GM18519 (cell line): ENCODE measurements at regions not wholly inside any gene's neighbourhood (a gene's known extent, or its start where the extent isn't known, plus 50 kb on each side); places are given as distances from the start of the nearest gene placed in this dataset.
"Not testable (repeated sequence)": the region's sequence is repeated elsewhere in the genome, so short reads cannot be mapped to it uniquely, and the experiment has no call there.

Source experiments
- ATAC-seq: cut with Tn5 transposase; IDR thresholded peaks from one replicate; pipeline ENCODE4 v1.9.1; 2021; ENCODE audit warnings: mild to moderate bottlenecking, moderate library complexity; ENCODE audit not compliant: unreplicated experiment, low FRiP score

DNA sequence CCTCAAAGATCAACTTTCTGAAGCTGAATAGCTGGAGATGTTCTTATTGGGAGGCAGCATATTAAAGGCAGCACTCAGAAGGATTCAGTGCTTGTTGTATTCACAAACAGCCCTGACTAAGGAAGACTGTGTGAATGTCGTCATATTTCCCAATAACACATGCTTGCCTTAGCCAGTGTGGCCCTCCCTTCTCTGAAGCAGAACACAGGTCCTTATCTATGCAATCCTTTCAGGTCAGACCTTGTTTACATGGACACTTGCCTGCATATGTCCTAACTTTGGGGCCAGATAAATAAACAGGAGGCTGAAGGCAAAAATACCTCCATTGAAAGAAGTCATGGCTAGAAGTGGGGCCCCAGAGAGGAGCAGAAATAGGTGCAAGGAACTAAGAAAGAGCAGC lies 97.2 kb downstream of the SLC4A3 start:
- ATAC-seq, result no peak

DNA sequence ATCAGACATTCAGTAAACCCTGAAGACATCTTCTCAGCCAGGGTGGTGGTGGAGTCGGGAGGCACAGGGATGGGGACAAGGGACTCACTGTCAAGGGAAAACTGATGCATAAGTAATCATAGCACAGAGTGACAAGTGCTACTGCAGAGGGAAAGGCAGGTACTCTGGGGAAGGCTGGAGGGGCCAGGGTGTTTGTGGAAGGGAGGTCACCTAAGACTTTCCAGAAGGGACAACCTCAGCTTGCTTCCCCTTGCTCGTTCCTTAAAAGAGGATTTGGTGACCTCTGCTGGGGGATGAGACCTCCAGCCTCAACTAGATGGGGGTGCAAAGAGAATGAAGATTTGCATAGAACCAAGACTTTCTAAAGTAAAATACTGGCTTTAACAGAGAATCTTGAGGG lies 99.5 kb downstream of the SLC4A3 start:
- ATAC-seq, result no peak

DNA sequence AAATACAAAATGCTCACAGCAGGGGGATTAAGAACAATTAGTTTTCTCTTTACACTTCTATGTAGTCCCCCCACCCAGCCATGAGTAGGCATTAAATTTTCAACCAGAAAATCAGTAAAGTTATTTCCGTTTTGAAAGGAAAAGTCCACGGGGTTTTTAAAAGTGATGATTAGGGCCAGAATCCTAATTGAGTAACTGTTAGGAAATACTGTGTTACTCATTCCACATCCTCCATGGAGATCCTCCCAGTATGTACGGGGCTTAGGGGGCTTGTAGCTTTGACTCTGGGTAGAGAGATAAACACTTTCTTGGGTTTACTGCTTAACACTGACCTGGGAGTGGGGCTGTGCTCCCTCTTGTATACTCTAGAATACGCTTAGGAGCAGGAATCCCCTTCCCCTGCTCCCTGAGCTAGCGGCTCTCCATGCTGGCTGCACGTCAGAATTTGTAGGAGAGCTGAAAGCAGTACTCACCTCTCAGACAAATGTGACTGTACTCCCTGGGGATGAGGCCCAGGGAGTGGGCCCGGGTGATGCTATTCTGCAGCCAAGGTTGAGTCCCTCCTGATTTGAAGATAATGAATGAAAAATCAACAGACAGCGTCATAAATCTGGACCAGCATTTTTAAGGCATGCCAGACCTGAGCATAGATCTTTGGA lies 100.5 kb downstream of the SLC4A3 start:
- ATAC-seq, result no peak

DNA sequence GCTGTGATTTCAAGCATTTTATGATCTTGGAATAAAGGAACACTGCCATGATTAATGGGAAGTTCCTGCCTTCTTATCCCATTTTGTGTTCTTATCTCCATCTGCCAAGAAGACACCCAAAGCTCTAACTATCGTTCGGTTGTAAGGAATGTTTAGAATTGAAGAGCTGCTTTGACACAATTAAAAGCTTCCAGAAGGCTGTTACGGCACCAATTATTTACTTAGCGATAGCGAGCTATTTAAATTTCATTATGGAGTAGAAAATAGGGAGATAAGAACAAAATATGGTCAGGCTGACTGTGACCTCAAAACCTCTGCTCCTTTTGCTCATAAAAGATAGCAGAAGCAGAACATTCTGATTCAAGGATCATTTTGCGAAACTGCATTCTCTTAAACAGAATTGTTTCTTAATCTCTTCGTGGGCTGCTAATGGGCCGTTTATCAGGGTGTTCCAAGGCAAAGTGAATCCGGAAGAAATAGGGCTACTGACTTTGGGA lies 101.6 kb downstream of the SLC4A3 start:
- no peak for ATAC-seq

DNA sequence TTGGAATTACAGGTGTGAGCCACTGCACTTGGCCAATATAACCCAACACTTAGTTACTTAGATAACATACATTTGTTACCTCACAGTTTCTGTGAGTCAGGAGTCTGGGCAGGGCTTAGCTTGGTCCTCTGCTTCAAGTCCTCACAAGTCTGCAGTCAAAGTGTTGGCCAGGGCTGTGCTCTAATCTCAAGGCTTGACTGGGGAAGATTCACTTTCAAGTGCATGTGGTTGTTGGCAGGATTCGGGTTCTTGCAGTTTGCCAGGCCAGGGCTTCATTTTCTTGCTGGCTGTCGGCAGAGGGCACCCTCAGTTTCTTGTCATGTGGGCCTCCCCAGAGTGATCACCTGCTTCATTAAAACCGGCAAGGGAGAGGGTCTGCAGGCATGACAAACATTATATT lies 103.7 kb downstream of the SLC4A3 start:
- ATAC-seq, result no peak

DNA sequence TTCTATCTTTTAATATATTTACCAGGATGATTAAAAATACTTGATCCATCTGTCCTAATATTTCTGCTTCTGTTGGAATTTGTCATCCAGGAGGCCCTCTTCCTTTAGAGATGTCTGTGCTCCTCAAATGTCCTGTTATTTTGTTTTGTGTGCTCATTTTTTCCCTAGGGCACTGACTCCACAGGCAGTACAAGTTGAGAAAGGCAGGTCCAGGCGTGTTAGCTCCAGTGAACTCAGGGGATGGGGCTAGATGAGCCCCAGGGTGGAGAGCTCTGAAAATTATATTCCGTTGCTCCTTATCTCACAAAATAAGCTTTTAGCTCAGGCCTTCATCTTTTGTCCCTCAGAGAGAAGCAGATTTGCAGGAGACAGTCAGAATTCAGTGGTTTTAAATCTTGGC lies 105.7 kb downstream of the SLC4A3 start:
- no peak for ATAC-seq

DNA sequence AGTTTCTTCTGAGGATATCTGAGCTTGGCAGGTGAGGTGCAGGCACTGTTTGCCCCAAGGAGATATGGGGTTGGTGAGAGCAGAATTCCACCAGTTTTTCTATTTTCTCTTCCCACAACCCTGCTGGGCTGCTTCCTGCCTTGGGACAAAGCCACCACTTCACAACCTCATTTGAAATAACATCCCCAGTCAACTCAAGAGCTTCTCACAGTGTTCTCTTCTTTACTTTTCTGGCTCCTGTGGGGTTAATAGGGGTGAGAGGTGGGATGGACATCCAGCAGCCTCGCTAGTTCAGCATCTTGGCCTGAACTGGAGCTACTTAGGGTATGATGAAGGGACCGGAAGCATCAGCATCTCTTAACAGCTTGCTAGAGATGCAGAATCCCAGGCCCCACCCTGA lies 106.3 kb downstream of the SLC4A3 start:
- no peak for ATAC-seq

DNA sequence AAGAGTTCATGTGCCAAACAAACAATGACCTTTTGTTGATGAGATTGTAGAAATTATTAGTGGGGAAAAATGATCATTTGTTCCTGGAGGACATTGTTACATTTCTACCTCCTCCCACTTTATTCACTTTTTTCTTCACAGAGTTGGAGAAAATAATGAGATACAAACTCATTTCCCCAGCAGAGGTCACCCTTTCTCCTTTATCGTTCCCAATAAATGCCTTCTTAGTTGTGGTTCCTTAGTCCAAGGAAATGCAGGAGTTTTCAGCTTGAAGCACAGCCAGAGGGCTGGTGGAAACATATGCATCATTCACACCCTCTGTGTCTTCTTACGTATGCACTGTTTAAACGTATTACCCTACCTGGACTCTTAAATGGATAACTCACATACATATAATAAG lies 108.8 kb downstream of the SLC4A3 start:
- no peak for ATAC-seq

DNA sequence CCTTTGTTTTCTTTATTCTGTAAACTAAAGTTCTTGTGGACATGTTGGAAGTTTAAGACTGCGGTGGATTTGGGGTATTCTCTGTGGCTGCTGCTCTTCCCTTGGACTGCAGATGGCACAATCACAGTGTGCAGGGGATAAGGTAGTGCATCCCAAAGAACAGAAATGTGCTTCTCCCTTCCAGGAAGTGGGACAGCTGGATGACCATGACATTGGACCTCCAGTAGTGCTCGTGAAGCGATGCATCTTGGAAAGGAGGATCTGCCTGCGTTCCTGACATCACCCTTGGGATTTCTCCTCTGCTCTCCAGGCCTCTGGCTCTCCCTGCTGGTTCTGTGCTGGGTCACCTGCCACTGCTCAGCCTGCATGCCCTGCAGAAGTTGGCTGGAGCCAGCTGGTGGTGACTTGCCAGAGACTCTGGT lies 109.9 kb downstream of the SLC4A3 start:
- ATAC-seq, result no peak

DNA sequence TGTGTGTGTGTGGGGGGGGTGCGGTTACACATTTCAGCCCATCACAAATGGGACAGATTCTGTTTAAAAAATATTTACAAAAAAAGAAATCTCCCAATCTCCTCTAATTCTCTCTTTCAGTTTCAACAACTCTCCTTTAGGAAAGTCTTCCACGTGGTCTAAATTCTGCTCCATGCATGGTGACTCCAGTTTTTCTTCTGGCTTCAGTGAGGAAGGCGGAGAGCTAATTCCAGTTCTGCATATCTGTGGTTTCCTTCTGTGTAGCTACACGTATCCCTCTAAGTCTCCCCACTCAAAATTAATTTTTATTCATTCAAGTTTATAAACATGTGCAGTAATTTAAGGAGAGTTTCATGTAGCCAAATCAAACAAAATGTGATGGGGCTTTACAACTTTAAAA lies 111.6 kb downstream of the SLC4A3 start:
- no peak for ATAC-seq

DNA sequence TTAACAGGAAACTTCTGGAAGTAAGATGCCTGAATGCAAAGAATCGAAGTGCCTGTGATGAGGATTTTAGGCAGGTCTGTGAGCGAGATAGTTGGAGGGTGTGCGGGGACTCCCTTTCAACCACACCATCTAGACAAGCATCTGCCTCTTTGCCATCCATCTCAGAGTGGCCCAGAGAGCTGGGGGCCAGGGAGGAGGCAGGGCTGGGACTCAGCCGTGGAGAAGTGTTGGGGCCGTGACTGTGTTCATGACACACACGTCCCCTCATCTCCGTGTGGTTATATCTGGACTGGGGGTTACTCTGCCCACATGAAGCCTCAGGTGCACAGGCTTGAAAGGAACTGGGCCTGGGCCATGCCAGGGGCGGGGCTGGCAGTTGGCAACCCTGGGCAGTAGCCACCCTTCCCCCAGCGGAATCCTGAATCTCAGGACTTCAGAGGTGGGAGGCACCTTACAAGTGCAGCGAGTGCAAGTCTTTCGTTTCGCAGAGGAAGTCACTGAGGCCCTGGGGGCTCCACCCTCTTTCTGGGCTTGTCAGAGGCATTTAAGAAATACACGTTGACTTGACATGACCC lies 112.5 kb downstream of the SLC4A3 start:
- ATAC-seq, result no peak

DNA sequence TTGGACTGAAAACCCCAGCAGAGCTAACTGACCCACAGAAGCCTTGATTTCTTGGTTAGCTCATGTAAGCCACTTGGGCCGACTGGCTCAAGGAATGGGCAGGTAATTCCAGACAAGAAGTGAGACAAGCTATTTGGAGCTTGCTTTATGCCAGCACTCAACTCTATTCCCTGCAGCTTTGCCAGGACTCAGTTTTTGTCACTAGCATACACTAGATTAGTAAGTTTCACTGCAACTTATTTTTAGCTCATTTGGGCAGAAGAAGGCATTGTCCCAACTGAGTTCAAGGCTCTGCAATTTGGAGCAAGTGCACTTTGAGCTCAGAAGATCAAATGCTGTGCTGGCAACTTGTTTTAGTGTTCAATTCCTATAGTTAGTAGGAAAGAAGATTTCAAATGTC lies 116.1 kb downstream of the SLC4A3 start:
- no peak for ATAC-seq

DNA sequence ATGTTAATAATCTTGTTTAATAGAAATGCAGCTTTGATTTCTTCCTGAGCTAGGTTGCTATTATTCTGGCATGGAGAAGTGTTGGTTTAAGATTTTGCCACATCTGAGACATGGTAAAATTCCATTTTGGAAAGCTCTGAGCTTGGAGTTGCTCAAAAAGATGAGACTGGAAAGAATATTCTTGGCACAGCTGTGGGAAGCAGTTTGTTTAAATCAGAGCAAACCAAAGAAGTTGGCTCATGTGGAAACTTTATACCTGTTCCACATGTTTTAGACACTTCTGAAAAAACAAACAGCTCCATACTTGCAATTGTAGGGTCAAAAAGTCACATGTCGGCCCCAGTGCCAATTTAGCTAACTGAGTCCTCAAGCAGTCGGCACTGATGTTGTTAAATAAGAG lies 116.6 kb downstream of the SLC4A3 start:
- ATAC-seq, result no peak

DNA sequence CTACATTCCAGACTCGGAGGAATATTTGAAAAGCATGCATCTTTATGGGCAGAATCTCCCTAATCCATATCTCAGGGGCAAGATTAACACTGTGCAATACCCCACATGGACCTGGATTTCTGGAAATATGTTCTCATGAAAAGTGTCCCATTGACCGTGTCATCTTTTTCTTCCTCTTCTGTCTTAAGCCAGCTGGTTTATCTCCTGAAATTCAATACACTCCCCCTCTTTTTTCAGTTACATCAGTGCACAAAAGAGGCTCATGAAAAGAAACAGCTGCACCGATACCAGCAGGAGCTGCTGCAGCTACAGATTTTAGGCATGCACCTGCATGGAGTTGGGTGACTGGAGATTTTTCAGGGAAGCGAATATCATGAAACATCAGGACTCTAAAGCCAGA lies 117.2 kb downstream of the SLC4A3 start:
- ATAC-seq, result no peak

DNA sequence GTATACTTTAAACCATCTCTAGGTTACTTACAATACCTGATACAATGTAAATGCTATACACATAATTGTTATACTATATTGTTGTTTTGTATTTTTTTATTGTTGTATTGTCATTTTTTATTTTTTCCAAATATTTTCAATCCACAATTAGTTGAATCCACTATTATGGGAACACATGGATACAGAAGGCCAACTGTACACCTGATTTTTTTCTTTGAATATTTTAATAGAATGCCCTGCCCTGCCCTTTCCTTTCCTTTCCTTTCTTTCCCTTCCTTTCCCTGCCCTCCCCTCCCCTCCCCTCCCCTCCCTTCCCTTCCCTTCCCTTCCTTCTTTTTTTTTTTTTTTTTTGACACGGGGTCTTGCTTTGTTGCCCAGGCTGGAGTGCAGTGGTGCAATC lies 120.2 kb downstream of the SLC4A3 start:
- ATAC-seq, result no peak

DNA sequence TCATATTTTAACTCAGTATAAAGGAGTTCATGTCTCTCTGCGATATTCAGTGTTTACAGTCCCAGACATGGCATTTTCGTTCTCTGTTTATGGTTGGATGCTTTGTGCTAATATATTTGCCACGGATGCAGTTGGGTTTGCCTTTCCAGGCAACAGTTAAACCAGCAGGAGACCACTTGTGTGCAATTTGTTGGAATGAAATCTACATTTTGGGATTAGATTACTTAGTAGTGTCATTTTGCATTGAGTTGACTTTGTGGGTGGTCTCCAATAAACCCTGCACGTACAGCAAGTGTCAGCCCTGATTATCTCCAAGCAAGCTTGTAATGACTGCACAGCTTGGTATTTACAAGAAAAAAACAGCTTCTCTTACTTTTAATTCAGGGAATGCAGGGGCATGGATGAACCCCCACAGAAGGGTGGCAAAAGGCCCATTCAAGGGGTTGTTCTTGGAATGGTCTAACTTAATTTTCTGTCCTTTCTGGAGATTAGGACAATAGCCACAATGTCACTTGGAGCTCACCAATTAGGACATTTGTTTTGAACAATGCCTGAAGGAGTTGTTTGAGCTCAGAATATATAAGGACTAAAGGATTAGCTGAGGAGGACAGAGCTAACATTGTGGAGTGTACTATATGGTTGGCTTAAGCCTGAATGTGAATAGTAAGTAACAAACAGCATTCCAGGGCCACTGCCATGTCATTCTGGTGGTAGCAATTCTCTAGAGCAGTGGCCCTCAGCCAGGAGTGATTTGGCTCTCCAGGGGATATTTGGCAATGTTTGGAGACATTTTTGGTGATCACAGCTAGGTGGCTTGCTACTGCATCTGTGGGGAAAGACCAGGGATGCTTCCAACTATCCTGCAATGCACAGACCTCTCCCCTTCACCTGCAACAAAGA lies 121.5 kb downstream of the SLC4A3 start:
- no peak for ATAC-seq

DNA sequence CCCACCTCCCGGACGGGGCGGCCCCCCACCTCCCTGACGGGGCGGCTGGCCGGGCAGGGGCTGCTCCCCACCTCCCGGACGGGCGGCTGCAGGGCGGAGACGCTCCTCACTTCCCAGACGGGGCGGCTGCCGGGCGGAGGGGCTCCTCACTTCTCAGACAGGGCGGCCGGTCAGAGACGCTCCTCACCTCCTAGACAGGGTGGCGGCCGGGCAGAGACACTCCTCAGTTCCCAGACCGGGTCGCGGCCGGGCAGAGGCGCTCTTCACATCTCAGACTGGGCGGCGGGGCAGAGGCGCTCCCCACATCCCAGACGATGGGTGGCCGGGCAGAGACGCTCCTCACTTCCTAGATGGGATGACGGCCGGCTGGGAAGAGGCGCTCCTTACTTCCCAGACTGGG lies 123.7 kb downstream of the SLC4A3 start:
- ATAC-seq, result not testable (repeated sequence)

DNA sequence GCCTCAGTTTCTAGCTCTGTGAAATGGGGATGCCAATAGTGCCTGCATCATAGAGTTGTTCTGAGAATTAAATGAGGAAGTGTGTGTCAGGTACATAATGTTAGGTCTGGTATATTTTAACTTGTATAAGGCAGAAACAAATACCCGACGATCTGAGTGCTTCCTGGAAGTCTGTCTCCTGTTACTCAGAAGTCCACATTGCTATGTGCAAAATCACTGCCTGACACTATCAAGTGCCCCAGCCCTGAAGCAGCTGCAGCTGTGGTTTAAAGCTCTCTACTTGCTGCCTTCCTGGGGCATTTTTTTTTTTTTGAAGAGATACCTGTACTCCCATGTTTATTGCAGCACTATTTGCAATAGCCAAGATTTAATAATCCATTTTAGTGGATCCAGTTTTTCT lies 125.3 kb downstream of the SLC4A3 start:
- ATAC-seq, result no peak

DNA sequence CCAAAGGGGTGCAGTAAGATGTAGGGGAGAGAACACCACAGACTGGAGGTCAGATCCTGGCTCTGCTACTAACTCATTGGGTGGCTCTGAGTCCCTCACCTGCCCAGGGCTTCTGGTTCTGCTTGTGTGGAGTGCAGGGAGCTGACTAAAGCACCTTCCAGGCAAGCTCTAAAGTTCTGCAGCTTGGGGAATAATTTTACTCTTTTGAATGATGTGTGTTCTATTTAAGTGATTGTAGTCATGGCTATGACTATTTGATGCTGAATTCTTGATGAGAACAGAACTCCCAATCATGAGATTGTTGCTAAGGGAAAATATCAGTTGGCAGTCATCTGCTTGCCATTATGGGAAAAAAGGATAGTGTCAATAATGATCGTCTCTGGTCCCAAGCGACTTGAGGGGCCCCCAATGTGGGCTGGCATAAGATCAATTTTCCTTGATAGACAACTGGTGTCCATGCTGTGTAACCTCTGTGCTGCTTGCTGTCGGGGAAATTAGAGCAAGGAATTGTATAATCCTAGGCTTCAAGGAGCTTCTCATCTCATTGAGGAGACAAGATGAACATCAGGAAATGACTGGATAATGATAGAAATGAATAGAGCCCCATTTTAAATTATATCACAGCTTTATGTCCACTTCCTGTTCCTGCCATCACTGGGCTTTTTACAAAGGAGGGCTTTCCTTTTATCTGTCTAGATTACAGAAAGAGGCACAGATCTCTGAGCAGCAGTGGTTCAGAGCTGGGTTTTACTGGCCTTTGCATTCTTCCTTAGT lies 131.7 kb downstream of the SLC4A3 start:
- ATAC-seq, result no peak

DNA sequence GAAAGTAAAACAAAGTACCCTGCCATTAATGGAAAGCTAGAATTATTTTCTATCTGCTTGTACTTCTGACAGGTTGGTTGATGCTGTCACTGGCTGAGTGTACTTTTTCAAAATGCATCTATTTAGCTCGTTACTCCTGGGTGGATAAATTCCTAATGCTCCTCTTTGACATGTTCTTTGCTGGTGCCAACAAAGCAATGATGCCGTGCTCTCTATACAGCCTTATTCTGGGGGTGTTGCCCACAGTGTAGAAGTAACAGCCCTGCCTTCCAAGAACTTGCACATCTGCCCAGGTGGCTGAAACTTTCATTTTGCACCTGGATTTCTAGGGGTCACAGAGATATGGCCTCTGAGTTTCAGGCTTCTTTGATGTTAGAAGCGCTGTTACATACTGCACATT lies 132.4 kb downstream of the SLC4A3 start:
- no peak for ATAC-seq
